Activated gamma-delta T cell treated with Interleukin-2 at 50 U/mL for 16 hours (primary cell): ENCODE measurements at regions not wholly inside any gene's neighbourhood (a gene's known extent, or its start where the extent isn't known, plus 50 kb on each side); places are given as distances from the start of the nearest gene placed in this dataset.
"Not testable (repeated sequence)": the region's sequence is repeated elsewhere in the genome, so short reads cannot be mapped to it uniquely, and the experiment has no call there.

ENCODE experiments used
- DNase-seq: peaks from one replicate; pipeline ENCODE4 v3.0.0-alpha.2; 2020

- DNase-seq = no peak
These were observed 80.6 kb downstream of the MFSD1 start for GRCh38 chr3:158882445-158882844.

DNA sequence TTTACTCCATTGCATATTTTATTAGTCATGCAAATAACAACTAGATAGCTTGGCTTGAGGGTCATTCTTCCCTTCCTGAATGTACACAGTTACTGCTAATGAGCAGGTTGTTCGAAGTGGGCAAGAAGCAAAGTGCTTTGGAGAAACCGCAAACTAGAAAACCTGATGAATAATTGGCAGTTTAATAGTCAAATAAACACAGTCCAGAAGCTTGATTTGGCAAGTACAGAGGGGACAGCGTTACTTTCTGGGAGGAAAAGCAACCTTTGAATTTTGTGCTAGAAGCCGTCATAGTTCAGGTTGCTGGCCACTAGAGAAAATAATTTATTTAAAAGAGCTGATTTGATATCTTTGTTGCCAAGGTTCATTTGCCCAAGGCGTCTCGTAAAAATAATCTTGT is 94.9 kb downstream of the MFSD1 start:
- DNase-seq = no peak

DNA sequence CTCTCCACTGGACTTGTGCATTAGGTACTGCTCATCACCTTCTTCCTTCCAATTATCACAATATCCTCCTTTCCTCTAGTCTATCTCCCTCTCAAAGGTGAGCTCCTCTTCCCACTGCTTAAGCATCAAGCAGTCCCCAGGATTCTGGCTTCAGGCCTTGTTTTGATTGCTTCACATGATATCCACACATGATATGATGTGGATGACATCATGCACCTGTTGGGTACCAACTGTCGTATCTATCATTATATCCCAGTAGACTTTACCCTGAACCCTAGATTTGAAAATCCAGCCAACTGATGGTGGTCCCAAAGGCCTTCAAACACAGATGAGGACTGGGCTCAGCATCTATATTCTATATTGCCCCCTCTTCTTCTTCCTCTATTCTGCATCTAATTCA is 104.9 kb downstream of the MFSD1 start:
- DNase-seq = no peak

DNA sequence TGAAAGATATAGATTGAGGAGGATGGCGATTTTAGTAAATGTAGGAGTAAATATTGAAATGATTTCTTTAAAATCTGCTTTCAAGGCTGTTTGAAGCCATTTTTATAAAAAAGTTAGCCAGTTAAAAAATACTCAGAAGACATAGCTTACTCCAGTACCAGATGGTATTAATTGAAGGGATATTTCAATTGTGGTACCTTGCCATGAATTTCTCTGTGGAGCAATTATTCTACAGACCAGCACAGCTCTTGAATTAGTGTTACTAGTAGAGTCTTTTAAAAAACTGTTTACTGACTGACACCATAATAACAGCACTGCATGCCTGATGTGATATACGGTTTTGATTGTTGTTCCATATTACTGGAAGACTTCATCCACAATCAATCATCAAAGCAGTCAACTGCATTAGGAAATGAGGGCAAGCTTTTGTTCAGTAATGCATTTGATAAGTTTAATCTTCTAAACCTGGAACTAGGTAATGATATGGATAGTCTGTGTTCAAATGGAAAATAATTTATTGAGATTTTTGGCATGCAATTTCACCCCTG is 106.4 kb downstream of the MFSD1 start:
- DNase-seq = no peak

DNA sequence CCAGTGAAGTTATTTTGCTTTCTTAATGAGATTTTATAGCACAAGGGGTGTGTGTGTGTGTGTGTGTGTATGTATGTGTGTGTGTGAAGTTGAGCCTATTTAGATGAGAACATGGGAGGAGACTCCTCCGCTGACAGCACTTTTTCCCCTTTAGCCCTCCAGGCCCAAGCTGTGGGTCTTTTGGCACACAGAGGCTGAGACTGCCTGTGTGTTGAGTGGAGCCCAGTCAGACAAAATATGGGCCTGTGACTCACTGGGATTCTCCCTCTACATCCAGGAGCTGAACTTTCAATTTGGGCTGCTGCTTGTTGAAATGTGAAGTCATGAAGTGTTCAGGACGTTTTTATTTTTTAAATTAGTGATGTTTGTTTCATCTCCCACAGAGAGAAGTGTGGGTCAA is 108.0 kb downstream of the MFSD1 start:
- DNase-seq = no peak

DNA sequence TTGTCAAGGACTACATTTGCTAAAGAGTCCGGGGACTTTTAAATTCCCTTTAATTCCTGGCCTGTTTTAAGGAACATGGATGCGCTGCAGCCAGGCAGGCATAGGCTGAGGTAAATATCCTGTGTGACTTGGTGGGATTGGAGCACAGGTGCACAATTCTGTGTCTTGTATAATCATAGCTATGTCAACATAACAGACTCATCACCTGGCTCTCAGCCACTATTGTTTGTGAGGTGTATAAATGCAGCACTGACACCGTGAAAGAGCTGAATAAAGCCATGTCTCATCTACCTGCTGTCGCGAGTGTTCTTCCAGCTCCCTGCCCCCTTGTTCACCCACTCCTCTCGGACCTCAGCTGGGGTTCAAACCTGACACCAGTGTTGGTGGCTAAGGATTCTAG is 109.7 kb downstream of the MFSD1 start:
- no peak for DNase-seq

DNA sequence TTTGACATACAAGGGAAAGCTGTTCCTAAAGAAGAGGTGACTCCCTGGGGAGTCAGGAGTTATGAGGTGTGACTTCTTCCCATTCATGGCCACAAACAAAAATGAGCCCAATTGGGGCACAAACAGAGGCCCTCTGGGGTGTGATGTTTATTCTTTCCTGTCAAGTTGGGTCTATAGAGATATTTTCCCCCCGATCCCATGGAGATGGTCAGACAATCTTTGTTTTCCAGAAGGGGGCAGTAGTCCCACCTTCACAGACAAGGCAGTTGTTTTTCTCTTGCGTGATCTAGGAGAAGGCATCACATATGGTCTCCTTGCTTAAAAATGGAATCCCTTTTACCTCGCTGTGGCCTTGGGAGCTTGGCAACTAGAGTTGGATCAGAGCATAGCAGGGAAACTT is 110.3 kb downstream of the MFSD1 start:
- no peak for DNase-seq

DNA sequence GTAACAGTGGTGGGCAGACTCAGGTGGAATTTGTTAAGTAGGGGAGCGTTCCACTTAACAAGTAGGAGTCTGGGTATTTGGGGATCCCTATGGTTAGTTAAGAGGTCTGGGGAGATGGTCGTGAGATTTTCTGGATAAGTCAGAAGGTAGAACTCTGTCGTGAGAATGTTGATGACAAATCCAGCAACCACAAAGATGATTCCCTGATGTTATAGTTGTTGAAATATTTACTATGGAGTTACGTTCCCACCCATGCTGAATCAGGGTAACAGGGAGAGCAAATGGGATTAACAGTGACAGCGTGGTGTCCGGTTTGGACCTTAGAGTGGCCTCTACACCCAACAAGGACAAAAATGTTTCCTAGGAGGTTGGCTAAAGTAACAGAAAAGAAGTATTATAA is 110.8 kb downstream of the MFSD1 start:
- DNase-seq = no peak

- DNase-seq = no peak
These were observed 114.3 kb downstream of the MFSD1 start for GRCh38 chr3:158916111-158916510.

DNA sequence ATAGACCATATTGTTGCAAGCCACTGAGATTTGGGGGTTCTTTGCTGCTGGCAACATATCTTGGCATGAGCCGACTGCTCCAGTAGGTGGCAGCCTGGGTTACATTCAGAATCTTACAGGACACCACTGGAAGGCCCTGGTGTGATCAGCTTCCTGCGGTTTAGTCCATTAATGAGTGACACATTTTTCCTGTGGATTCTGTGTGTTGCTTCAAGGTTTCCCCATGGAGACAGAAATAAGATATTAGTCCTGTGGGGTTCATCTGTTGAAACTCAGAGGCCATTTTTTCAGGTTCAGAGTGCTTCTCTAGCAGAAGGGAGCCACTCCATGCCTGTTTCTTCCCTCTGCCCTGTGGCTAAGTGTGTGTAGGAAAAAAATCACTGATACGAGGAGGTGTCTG is 116.2 kb downstream of the MFSD1 start:
- DNase-seq = no peak

DNA sequence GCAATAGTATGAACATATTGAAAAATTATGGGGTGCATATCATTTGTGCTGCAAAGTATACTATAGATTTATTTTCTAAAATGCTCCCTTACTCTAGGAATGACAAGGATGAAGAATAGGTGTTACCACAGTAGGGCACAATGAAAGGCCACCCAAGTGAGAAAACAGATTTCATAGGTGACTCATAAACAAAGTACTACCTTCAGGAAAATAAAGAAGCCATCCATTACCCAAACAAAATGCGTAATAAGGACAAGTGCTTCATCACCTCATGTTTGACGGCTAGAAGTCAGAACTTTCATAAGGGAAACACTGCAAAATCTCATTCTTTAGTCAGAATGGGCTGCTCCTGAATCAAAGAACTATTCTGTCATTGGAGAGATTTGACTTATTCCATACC is 116.6 kb downstream of the MFSD1 start:
- DNase-seq = no peak

DNA sequence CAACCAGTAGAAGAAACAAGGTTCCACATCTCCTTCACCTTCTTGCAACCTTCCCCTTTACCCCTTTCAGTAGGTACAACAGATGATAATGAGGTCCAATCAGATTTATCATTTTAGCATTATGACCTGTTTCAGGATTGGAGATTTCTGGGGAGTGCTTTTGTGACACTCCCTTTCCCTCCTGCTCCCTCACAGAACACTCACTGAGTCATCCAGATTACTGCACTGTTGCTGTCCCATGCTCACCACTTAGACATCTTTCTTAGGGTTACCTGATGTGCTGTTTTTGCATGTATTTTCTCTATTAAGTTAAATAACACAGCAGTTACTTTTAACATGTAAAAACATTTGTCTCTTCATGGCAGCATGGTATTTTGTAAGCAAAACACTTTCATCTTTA is 118.5 kb downstream of the MFSD1 start:
- no peak for DNase-seq

DNA sequence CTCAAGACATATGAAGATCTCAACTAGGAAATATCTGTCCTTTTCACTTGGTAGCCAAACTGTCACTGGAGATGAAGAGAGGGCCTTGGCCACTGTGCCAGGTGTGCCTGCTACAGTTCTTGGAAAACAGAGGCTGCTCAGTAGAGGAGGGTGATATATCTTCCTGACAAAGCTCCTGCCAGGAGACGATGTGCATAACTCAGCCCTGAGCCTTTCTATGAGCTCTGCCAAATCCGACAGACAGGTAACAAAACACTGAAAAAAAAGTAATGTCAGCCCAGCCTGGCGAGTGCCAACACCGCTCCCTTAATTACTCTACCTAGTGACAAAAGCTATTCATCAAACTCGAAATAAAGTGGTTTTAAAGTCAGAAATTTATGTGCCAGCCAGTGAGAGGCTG is 123.2 kb downstream of the MFSD1 start:
- no peak for DNase-seq

DNA sequence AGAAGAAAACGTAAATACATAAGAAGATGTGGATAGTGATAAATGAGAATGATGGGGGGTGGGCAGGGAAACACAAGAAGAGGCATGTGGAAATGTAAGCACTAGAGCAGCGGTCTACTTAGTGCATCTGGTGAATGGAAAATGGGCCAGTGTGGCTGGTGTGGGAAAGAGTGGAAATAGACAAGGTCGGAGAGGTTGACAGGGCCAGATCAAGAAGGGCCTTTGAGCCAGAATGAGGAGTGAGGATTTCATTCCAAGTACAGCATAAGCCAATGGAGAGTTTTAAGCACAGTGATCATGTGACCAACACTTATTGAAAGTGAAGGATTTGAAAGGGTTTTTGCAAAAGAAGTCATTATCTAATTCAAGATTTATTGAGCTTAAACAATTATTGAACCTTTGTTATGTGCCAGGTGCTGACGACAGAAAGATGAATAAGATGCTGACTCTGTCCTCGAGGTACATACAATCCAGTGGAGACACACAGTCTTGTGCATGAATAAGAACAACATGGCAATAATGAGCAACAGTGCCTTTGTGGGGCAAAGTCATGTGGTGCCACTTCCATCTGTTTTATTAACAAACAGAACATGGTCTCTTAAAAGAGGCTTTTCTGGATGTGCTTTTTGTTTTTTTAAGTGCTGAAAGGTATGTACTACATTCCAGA is 124.1 kb downstream of the MFSD1 start:
- no peak for DNase-seq

DNA sequence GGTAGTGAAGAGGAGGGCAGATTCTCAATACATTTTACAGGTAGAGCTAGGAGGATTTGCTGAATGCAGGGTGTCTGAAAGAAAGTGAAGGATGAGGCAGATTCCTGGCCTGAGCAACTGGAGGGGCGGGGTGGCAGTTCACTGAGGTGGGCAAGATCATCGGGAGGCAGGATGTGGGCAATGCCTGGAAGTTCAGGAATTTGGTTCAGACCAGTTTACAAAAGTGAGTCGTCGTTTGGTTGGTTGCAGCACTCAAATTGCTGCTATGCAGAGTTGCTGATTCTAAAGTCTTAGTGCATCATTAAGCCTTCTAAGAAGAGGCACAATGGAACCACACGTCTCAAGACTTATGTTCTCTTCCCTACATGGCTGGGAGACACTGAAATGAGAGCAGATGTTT is 134.0 kb downstream of the MFSD1 start:
- DNase-seq = no peak

GRCh38 chr3:158936530-158937113 is 134.8 kb downstream of the MFSD1 start:
- no peak for DNase-seq

DNA sequence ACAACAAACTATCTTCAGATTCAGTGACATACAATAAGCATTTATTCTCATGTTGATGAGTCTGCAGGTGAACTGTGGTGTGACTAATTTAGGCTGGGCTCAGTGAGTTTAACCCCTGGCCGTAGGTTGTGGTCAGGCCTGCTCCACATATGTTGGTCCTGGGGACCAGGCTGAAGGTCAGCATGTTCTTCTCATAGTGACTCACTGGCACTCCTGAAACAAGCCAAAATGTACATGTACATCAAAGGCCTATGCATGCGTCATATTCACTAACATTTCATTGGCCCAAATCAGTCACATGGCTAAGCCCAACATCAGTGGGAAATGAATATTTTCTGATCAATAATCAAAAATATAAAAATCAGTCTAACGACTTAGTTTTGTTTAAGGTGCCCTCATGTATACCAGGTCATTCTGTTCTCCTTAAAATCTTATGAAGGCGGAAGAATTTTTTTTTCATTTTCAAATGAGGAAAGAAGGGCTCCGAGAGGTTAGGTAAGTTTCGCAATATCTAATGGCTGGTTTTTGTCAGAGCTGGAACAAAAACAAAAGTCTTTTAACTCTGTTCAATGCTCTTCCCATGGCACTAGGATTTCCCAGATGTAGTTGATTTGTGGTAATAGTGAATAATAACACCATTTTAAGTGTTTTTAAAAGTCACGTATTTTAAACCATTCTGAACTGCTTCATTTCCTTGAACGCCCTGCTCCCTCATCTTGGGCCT is 148.5 kb downstream of the MFSD1 start:
- no peak for DNase-seq

- DNase-seq = no peak
These were observed 151.3 kb downstream of the MFSD1 start for GRCh38 chr3:158953131-158953530.

DNA sequence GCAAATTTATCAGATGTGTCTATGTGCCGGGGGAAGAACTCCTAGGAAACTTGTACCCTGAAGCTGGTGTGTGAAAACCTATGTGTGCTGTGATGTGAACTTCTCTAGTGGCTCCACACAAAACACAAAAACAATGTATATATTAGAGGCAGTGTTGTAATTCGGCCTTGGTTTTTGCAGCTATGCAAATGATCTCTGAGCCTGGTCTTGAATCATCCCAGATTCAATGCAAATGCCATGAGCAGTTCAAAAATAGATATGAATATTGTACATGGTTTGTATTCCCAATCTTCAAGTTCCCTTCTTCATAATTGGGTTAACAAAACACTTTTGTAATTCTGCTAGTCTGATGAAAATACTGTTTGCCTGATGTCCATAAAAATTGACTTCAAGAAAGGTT is 152.6 kb downstream of the MFSD1 start:
- DNase-seq = no peak

GRCh38 chr3:158957777-158958176 is 155.9 kb downstream of the MFSD1 start:
- DNase-seq = not testable (repeated sequence)

DNA sequence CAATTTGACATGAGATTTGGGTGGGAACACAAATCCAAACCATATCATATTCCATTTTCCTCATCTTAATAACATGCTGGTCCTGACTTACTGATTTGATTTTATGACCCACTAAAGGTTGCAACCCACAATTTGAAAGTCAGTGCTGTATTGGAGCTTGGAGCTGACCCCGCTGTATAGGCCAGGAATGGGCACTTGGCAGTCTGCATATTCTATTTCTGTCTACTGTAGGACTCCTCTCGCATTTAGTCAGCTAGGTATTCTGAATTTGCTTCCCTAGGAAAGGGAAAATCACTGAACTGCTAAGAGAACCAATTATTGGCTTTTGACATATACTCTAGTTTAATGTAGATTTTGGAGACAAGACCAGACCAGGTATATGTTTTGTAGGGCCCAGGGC is 157.0 kb downstream of the MFSD1 start:
- no peak for DNase-seq

DNA sequence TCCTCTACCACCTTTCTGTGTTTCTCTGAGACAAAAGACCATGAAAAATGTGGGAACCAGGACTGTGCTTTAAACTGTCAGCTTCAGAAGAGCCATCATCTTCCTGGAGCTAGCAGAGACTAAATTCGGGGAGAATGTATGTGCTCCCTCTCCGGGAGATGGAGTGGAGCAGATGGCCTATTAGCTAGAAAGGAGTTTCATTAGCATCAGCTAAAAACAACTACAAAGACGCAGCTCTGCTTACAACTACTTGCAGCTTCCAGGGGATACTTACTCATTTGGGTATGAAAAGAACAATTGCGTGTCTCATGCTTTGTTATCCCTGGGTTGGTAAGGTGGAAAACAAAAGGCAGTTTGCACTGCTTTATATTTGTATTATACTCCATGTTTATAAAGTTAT is 159.6 kb downstream of the MFSD1 start:
- DNase-seq = no peak

GRCh38 chr3:158961911-158962310 is 160.1 kb downstream of the MFSD1 start:
- DNase-seq = no peak

- DNase-seq = no peak
These were observed 168.2 kb downstream of the MFSD1 start for GRCh38 chr3:158970006-158970405.
